GM23338 (cell line): ENCODE measurements at regions not wholly inside any gene's neighbourhood (a gene's known extent, or its start where the extent isn't known, plus 50 kb on each side); places are given as distances from the start of the nearest gene placed in this dataset.

Experiments used
- ATAC-seq: fragments of 200-7000 bp; cut with Tn5 transposase; 3 replicates; pipeline ENCODE4 v1.9.1; 2020
- DNase-seq: peaks from one replicate; pipeline ENCODE4 v3.0.0-alpha.2; 2015; ENCODE audit warnings: low spot score
- H2AFZ ChIP-seq: fragments of 200-600 bp; sonication (generic); 2 replicates; pipeline ENCODE4 v1.8.0; 2016; ENCODE audit warnings: antibody characterized with exemption, mild to moderate bottlenecking, moderate library complexity
- H3F3A ChIP-seq: fragments of 200-600 bp; sonication (generic); replicated peaks from 2 replicates; pipeline ENCODE4 v1.8.0; 2017; ENCODE audit warnings: antibody characterized with exemption, mixed run types, low read depth
- H3K27ac ChIP-seq: fragments of 200-600 bp; sonication (generic); 2 replicates; pipeline ENCODE4 v1.6.1; 2016; ENCODE audit warnings: low read depth
- H3K27me3 ChIP-seq: fragments of 200-600 bp; sonication (generic); 2 replicates; pipeline ENCODE4 v1.8.0; 2016; ENCODE audit warnings: mild to moderate bottlenecking, mixed run types, moderate library complexity; ENCODE audit not compliant: insufficient read depth
- H3K36me3 ChIP-seq: fragments of 200-600 bp; sonication (generic); 2 replicates; pipeline ENCODE4 v1.8.0; 2016; ENCODE audit warnings: mild to moderate bottlenecking; ENCODE audit not compliant: insufficient read depth
- H3K4me1 ChIP-seq: fragments of 200-600 bp; sonication (generic); 2 replicates; pipeline ENCODE4 v1.8.0; 2016; ENCODE audit warnings: mild to moderate bottlenecking, moderate library complexity; ENCODE audit not compliant: insufficient read depth
- H3K4me2 ChIP-seq: fragments of 200-600 bp; sonication (generic); 2 replicates; pipeline ENCODE4 v1.7.1; 2017; ENCODE audit warnings: mixed run types
- H3K4me3 ChIP-seq: fragments of 200-600 bp; sonication (generic); 2 replicates; pipeline ENCODE4 v1.6.1; 2016; ENCODE audit warnings: mixed run types
- H3K79me2 ChIP-seq: fragments of 200-600 bp; sonication (generic); replicated peaks from 2 replicates; pipeline ENCODE4 v1.8.0; 2017; ENCODE audit warnings: mild to moderate bottlenecking; ENCODE audit not compliant: insufficient read depth
- H3K9me2 ChIP-seq: fragments of 200-600 bp; sonication (generic); 2 replicates; pipeline ENCODE4 v1.8.0; 2017; ENCODE audit not compliant: insufficient read depth
- H4K20me1 ChIP-seq: fragments of 200-600 bp; sonication (generic); replicated peaks from 2 replicates; pipeline ENCODE4 v1.8.0; 2017; ENCODE audit warnings: mild to moderate bottlenecking; ENCODE audit not compliant: insufficient read depth
- H3K27ac Mint-ChIP-seq: 2 replicates; pipeline ENCODE4 v1.8.0; 2020; ENCODE audit warnings: inconsistent platforms, mild to moderate bottlenecking, moderate library complexity, mixed read lengths
- H3K27me3 Mint-ChIP-seq: 3 replicates; pipeline ENCODE4 v1.8.0; 2022; ENCODE audit warnings: low read depth, mild to moderate bottlenecking, moderate library complexity, mixed read lengths, inconsistent platforms; ENCODE audit not compliant: insufficient read depth, poor library complexity
- H3K36me3 Mint-ChIP-seq: 3 replicates; pipeline ENCODE4 v1.8.0; 2021; ENCODE audit warnings: low read depth, mild to moderate bottlenecking, inconsistent platforms, moderate library complexity, mixed read lengths
- H3K4me1 Mint-ChIP-seq: 3 replicates; pipeline ENCODE4 v1.8.0; 2020; ENCODE audit warnings: mild to moderate bottlenecking, inconsistent platforms, mixed read lengths
- H3K4me3 Mint-ChIP-seq: 3 replicates; pipeline ENCODE4 v1.8.0; 2021; ENCODE audit warnings: moderate library complexity, mild to moderate bottlenecking, inconsistent platforms, mixed read lengths
- H3K9me3 Mint-ChIP-seq: 3 replicates; pipeline ENCODE4 v1.8.0; 2020; ENCODE audit warnings: moderate library complexity, mild to moderate bottlenecking, inconsistent platforms, mixed read lengths
- CREB1 ChIP-seq: fragments of 250-450 bp; sonication (Bioruptor Pico); IDR thresholded peaks from 2 replicates; pipeline ENCODE4 v1.5.0; 2020; ENCODE audit warnings: low read depth, mild to moderate bottlenecking, moderate library complexity
- CTCF ChIP-seq, 2 experiments: fragments of 200-600 bp in 1 of 2; sonication (generic) in 1 of 2; conservative IDR thresholded peaks; 2 replicates each; pipeline versions ENCODE4 v1.5.1 to v1.6.1; 2016 to 2017; ENCODE audit warnings: antibody characterized with exemption in 2 of 2, low read depth in 2 of 2, mild to moderate bottlenecking in 2 of 2, moderate library complexity in 1 of 2
- ETS1 ChIP-seq: IDR thresholded peaks from 2 replicates; pipeline ENCODE4 v1.6.1; 2016; ENCODE audit warnings: antibody characterized with exemption
- EZH2 ChIP-seq: fragments of 200-600 bp; sonication (generic); IDR thresholded peaks from one replicate; pipeline ENCODE4 v1.8.0; 2017; ENCODE audit warnings: antibody characterized with exemption, mild to moderate bottlenecking, low read depth; ENCODE audit not compliant: unreplicated experiment
- EZH2phosphoT487 ChIP-seq: fragments of 200-600 bp; sonication (generic); IDR thresholded peaks from one replicate; pipeline ENCODE4 v1.8.1; 2018; ENCODE audit warnings: antibody characterized with exemption; ENCODE audit not compliant: unreplicated experiment
- JUNB ChIP-seq: IDR thresholded peaks from one replicate; pipeline ENCODE4 v1.6.1; 2016; ENCODE audit warnings: antibody characterized with exemption; ENCODE audit not compliant: unreplicated experiment
- NANOG ChIP-seq: IDR thresholded peaks from 2 replicates; pipeline ENCODE4 v1.6.1; 2016; ENCODE audit warnings: antibody characterized with exemption, borderline replicate concordance
- POLR2AphosphoS5 ChIP-seq: IDR thresholded peaks from 2 replicates; pipeline ENCODE4 v1.6.1; 2016; ENCODE audit warnings: antibody characterized with exemption, low read depth
- REST ChIP-seq: IDR thresholded peaks from one replicate; pipeline ENCODE4 v1.6.1; 2018; ENCODE audit warnings: antibody characterized with exemption; ENCODE audit not compliant: unreplicated experiment
- ZNF114 ChIP-seq: fragments of 250-450 bp; sonication (Bioruptor Pico); IDR thresholded peaks from 2 replicates; pipeline ENCODE4 v1.5.0; 2020; ENCODE audit warnings: mild to moderate bottlenecking, moderate library complexity
- ZNF331 ChIP-seq: fragments of 250-450 bp; sonication (Bioruptor Pico); IDR thresholded peaks from 2 replicates; pipeline ENCODE4 v1.5.0; 2020; ENCODE audit warnings: low read depth, mild to moderate bottlenecking, moderate library complexity
- ZNF462 ChIP-seq: fragments of 250-450 bp; sonication (Bioruptor Pico); IDR thresholded peaks from 2 replicates; pipeline ENCODE4 v1.5.0; 2020; ENCODE audit warnings: mild to moderate bottlenecking, moderate library complexity

- no peaks in the 10 kb centered on the region for H3K9me2 ChIP-seq
- no peaks in the 10 kb centered on the region for H3F3A ChIP-seq
- H3K4me1 ChIP-seq, result no peaks in the 10 kb centered on the region
- H3K27me3 ChIP-seq, result no peaks in the 10 kb centered on the region
- no peak overlapping the region for H3K27ac Mint-ChIP-seq
- H3K4me3 ChIP-seq, result no peak overlapping the region
- ATAC-seq (no peak), DNase-seq (no peak)
- H3K4me3 Mint-ChIP-seq, result no peak overlapping the region
- H3K79me2 ChIP-seq, result no peaks in the 10 kb centered on the region
- no peaks in the 10 kb centered on the region for H4K20me1 ChIP-seq
- H3K4me1 Mint-ChIP-seq, result no peaks in the 10 kb centered on the region
- no peaks in the 10 kb centered on the region for H3K36me3 Mint-ChIP-seq
- H3K27ac ChIP-seq, result no peak overlapping the region
- no peaks in the 10 kb centered on the region for H3K36me3 ChIP-seq
- no peaks in the 10 kb centered on the region for H3K27me3 Mint-ChIP-seq
- no peak overlapping the region for H3K4me2 ChIP-seq
- no peaks in the 10 kb centered on the region for H3K9me3 Mint-ChIP-seq
- no peak overlapping the region for H2AFZ ChIP-seq
- TF ChIP-seq JUNB, result no peak
- no peak for TF ChIP-seq NANOG
- TF ChIP-seq EZH2phosphoT487, result no peak
- TF ChIP-seq ZNF331 (CRISPR knock-in tag), result no peak
- TF ChIP-seq REST, result no peak
- no peak for TF ChIP-seq POLR2AphosphoS5
- no peak for TF ChIP-seq EZH2
- TF ChIP-seq ETS1, result no peak
- TF ChIP-seq ZNF462, result no peak
- TF ChIP-seq CREB1, result no peak
- no peak for TF ChIP-seq ZNF114 (CRISPR knock-in tag)
- no peak for TF ChIP-seq CTCF (conservative IDR thresholded peaks at IDR 0.05; ENCODE audit: low read depth in 2 of 2)
Observed at GRCh38 chr13:34300559-34300958, 482.6 kb downstream of the RFC3 start.
